ENCODE measurements at regions not wholly inside any gene's neighbourhood (a gene's known extent, or its start where the extent isn't known, plus 50 kb on each side); places are given as distances from the start of the nearest gene placed in this dataset.

DNA sequence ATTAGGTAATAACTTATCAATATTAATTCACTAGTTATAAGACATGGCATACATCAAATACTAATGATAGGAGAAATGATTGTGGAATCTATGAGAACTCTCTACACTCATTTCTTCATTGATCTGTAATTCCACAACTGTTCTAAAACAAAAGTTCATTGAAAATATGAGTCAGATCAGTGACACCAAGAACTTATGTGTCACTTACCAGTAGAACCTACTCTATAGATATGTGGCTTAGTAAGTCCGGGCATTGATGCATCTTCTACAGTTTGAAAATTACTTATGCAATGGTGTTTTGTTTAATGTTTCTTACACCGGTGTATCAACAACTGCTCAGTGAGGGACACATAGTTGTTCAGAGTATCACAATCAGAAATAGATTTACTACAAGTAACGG is 520.3 kb downstream of the ARAP2 start:
- no peak overlapping the region for H3K9ac ChIP-seq (ENCODE audit: insufficient read depth, low read length, poor library complexity, severe bottlenecking)
- Mint-ChIP-seq H3K27me3 (ENCODE audit: low read depth in 3 of 3) (no peaks in the 10 kb centered on the region), H3K4me1 (peaks cover 10% of the 10 kb centered on the region), H3K27ac (no peak overlapping the region), H3K9me3 (no peaks in the 10 kb centered on the region), H3K36me3 (no peaks in the 10 kb centered on the region), H3K4me3 (no peak overlapping the region)
- TF ChIP-seq, protein P1, sequence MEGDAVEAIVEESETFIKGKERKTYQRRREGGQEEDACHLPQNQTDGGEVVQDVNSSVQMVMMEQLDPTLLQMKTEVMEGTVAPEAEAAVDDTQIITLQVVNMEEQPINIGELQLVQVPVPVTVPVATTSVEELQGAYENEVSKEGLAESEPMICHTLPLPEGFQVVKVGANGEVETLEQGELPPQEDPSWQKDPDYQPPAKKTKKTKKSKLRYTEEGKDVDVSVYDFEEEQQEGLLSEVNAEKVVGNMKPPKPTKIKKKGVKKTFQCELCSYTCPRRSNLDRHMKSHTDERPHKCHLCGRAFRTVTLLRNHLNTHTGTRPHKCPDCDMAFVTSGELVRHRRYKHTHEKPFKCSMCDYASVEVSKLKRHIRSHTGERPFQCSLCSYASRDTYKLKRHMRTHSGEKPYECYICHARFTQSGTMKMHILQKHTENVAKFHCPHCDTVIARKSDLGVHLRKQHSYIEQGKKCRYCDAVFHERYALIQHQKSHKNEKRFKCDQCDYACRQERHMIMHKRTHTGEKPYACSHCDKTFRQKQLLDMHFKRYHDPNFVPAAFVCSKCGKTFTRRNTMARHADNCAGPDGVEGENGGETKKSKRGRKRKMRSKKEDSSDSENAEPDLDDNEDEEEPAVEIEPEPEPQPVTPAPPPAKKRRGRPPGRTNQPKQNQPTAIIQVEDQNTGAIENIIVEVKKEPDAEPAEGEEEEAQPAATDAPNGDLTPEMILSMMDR (IDR thresholded peaks at IDR 0.05): no peak
- no peaks in the 10 kb centered on the region for H3K79me2 ChIP-seq (ENCODE audit: insufficient read depth, low read length)
- H3K4me3 ChIP-seq (replicated peaks in 1 of 3; ENCODE audit: low read depth in 2 of 3, low read length in 3 of 3): no peak overlapping the region
- 80% methylated on average over 1 of the region's 3 CpGs for WGBS (ENCODE audit: insufficient coverage)
- H3K9me3 ChIP-seq (replicated peaks in 1 of 2; ENCODE audit: control insufficient read depth in 1 of 2, insufficient read depth in 1 of 2, low read length in 2 of 2): peaks cover 0 to 4% of the 10 kb centered on the region in 2 donors
- H3K36me3 ChIP-seq (replicated peaks in 1 of 2; ENCODE audit: control insufficient read depth in 1 of 2, insufficient read depth in 2 of 2, low read length in 2 of 2): no peaks in the 10 kb centered on the region
- no peak overlapping the region for H3K27ac ChIP-seq (ENCODE audit: low read depth in 1 of 2, low read length in 2 of 2)
- intact Hi-C loops (cut with micrococcal nuclease): no loop called here
- H2AFZ ChIP-seq (ENCODE audit: insufficient read depth, low read depth, low read length, poor library complexity, severe bottlenecking): no peak overlapping the region
- no peaks in the 10 kb centered on the region for H3K27me3 ChIP-seq (ENCODE audit: control insufficient read depth in 2 of 2, insufficient read depth in 2 of 2, low read length in 2 of 2)
- no peak overlapping the region for H3K4me2 ChIP-seq (replicated peaks; ENCODE audit: extremely low read depth, low read length, poor library complexity, severe bottlenecking)
- no peak for DNase-seq
- no peaks in the 10 kb centered on the region for H4K20me1 ChIP-seq (ENCODE audit: insufficient read depth, low read length)
- H3K4me1 ChIP-seq (ENCODE audit: control insufficient read depth in 1 of 2, insufficient read depth in 2 of 2, low read length in 2 of 2): no peaks in the 10 kb centered on the region

GRCh38 chr4:35725131-35725530 is 519.2 kb downstream of the ARAP2 start:
- Mint-ChIP-seq H3K4me1 (peaks cover 10% of the 10 kb centered on the region), H3K4me3 (no peak overlapping the region), H3K27me3 (ENCODE audit: low read depth in 3 of 3) (no peaks in the 10 kb centered on the region), H3K9me3 (no peaks in the 10 kb centered on the region), H3K36me3 (no peaks in the 10 kb centered on the region), H3K27ac (no peak overlapping the region)
- Histone ChIP-seq H3K9me3 (replicated peaks in 1 of 2; ENCODE audit: control insufficient read depth in 1 of 2, insufficient read depth in 1 of 2, low read length in 2 of 2) (no peaks in the 10 kb centered on the region), H3K36me3 (replicated peaks in 1 of 2; ENCODE audit: control insufficient read depth in 1 of 2, insufficient read depth in 2 of 2, low read length in 2 of 2) (no peaks in the 10 kb centered on the region), H3K9ac (ENCODE audit: insufficient read depth, low read length, poor library complexity, severe bottlenecking) (no peak overlapping the region), H3K27ac (ENCODE audit: low read depth in 1 of 2, low read length in 2 of 2) (no peak overlapping the region), H4K20me1 (ENCODE audit: insufficient read depth, low read length) (no peaks in the 10 kb centered on the region), H2AFZ (ENCODE audit: insufficient read depth, low read depth, low read length, poor library complexity, severe bottlenecking) (no peak overlapping the region), H3K79me2 (ENCODE audit: insufficient read depth, low read length) (no peaks in the 10 kb centered on the region), H3K4me2 (replicated peaks; ENCODE audit: extremely low read depth, low read length, poor library complexity, severe bottlenecking) (no peak overlapping the region), H3K27me3 (ENCODE audit: control insufficient read depth in 2 of 2, insufficient read depth in 2 of 2, low read length in 2 of 2) (no peaks in the 10 kb centered on the region), H3K4me3 (replicated peaks in 1 of 3; ENCODE audit: low read depth in 2 of 3, low read length in 3 of 3) (no peak overlapping the region), H3K4me1 (ENCODE audit: control insufficient read depth in 1 of 2, insufficient read depth in 2 of 2, low read length in 2 of 2) (no peaks in the 10 kb centered on the region)
- no CpG with 5 or more reads among the region's 1 CpG for WGBS (ENCODE audit: insufficient coverage)
- intact Hi-C loops (cut with micrococcal nuclease): no loop called here
- TF ChIP-seq, protein P1 (IDR thresholded peaks at IDR 0.05): no peak
- DNase-seq: no peak
